ENCODE measurements at regions not wholly inside any gene's neighbourhood (a gene's known extent, or its start where the extent isn't known, plus 50 kb on each side); places are given as distances from the start of the nearest gene placed in this dataset.

DNA sequence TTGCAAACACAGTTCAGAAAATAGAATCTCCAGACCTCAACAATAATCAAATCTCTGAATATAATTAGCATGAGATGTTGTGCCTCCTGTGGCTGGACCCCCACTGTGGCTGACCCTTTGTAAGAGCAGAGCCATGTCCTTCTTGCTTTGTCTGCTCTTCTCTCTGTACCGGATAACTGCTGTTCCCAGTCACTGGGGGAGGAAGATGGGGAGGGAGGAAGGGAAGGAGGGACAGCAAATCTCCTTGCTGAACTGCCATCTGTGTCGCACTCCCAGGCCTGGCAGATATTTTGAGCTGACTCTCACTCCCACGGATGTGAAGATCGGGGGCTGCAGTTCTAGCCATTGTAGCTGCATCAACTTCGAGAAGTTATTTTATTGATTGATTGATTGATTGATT, 319.0 kb upstream of the CXCR4 start:
- TF ChIP-seq, protein P1, sequence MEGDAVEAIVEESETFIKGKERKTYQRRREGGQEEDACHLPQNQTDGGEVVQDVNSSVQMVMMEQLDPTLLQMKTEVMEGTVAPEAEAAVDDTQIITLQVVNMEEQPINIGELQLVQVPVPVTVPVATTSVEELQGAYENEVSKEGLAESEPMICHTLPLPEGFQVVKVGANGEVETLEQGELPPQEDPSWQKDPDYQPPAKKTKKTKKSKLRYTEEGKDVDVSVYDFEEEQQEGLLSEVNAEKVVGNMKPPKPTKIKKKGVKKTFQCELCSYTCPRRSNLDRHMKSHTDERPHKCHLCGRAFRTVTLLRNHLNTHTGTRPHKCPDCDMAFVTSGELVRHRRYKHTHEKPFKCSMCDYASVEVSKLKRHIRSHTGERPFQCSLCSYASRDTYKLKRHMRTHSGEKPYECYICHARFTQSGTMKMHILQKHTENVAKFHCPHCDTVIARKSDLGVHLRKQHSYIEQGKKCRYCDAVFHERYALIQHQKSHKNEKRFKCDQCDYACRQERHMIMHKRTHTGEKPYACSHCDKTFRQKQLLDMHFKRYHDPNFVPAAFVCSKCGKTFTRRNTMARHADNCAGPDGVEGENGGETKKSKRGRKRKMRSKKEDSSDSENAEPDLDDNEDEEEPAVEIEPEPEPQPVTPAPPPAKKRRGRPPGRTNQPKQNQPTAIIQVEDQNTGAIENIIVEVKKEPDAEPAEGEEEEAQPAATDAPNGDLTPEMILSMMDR (IDR thresholded peaks at IDR 0.05; ENCODE audit: insufficient read depth, low read depth, low read length) = no peak
- no peak for TF ChIP-seq EZH2 (IDR thresholded peaks at IDR 0.05; ENCODE audit: insufficient read depth, low read length)
